IMR-90 (cell line): ENCODE measurements at regions not wholly inside any gene's neighbourhood (a gene's known extent, or its start where the extent isn't known, plus 50 kb on each side); places are given as distances from the start of the nearest gene placed in this dataset.

Experiments used
- ATAC-seq: fragments of 200-7000 bp; cut with Tn5 transposase; 2 replicates; pipeline ENCODE4 v1.9.1; 2020; ENCODE audit warnings: low read depth, mild to moderate bottlenecking, moderate library complexity
- BruUV-seq: library from RNA; stranded (reverse); fragments of 400-500 nt; replicated peaks from 2 replicates; lab custom pipeline; 2021; lab: Mats Ljungman, UMichigan
- CTCF ChIA-PET: fragments of 300-600 bp; formaldehyde crosslinking; extraction: SDS; loops from one replicate; lab custom pipeline; 2021; ENCODE audit warnings: antibody characterized with exemption; lab: Yijun Ruan, JAX
- POLR2A ChIA-PET: fragments of 300-600 bp; sonication (Branson Sonifier 250); formaldehyde crosslinking; loops from one replicate; lab custom pipeline; 2022; ENCODE audit warnings: antibody characterized with exemption; ENCODE audit not compliant: unreplicated experiment; lab: Charles Lee
- DNase-seq: peaks from one replicate; pipeline ENCODE4 v3.0.0; 2013
- H2AFZ ChIP-seq: replicated peaks from 2 replicates; pipeline ENCODE3; 2013; ENCODE audit warnings: low read length, mild to moderate bottlenecking; ENCODE audit not compliant: poor library complexity
- H2AK5ac ChIP-seq: 2 replicates; pipeline ENCODE4 v1.6.1; 2013; ENCODE audit warnings: low read depth, low read length, inconsistent platforms
- H2AK9ac ChIP-seq: replicated peaks from 2 replicates; pipeline ENCODE3; 2013; ENCODE audit warnings: mild to moderate bottlenecking, low read depth, low read length, moderate library complexity; ENCODE audit not compliant: poor library complexity
- H2BK120ac ChIP-seq: 2 replicates; pipeline ENCODE4 v1.6.1; 2013; ENCODE audit warnings: low read depth, low read length, inconsistent platforms
- H2BK15ac ChIP-seq: 3 replicates; pipeline ENCODE4 v1.6.1; 2013; ENCODE audit warnings: low read depth, low read length, inconsistent platforms
- H2BK20ac ChIP-seq: 2 replicates; pipeline ENCODE4 v1.6.1; 2013; ENCODE audit warnings: low read depth, mild to moderate bottlenecking, inconsistent platforms, low read length, moderate library complexity
- H2BK5ac ChIP-seq: 2 replicates; pipeline ENCODE4 v1.6.1; 2013; ENCODE audit warnings: mild to moderate bottlenecking, low read depth, low read length, inconsistent platforms; ENCODE audit not compliant: poor library complexity, severe bottlenecking
- H3K14ac ChIP-seq: replicated peaks from 2 replicates; pipeline ENCODE4 v1.6.1; 2013; ENCODE audit warnings: low read depth, low read length, inconsistent platforms
- H3K18ac ChIP-seq: 2 replicates; pipeline ENCODE4 v1.6.1; 2013; ENCODE audit warnings: low read depth, low read length, control low read depth
- H3K23ac ChIP-seq: 2 replicates; pipeline ENCODE4 v1.6.1; 2013; ENCODE audit warnings: low read depth, low read length, inconsistent platforms
- H3K27ac ChIP-seq: 2 replicates; pipeline ENCODE4 v1.5.1; 2013; ENCODE audit warnings: mild to moderate bottlenecking, control low read depth, low read length; ENCODE audit not compliant: insufficient read depth
- H3K27me3 ChIP-seq: 2 replicates; pipeline ENCODE4 v1.6.1; 2013; ENCODE audit warnings: low read length; ENCODE audit not compliant: control insufficient read depth, insufficient read depth
- H3K36me3 ChIP-seq: 2 replicates; pipeline ENCODE4 v1.6.1; 2013; ENCODE audit warnings: low read length, mixed read lengths; ENCODE audit not compliant: control insufficient read depth, insufficient read depth
- H3K4ac ChIP-seq: 2 replicates; pipeline ENCODE4 v1.6.1; 2013; ENCODE audit warnings: low read depth, low read length, inconsistent platforms
- H3K4me1 ChIP-seq: 2 replicates; pipeline ENCODE4 v1.6.1; 2013; ENCODE audit warnings: low read length, mixed read lengths; ENCODE audit not compliant: control insufficient read depth, insufficient read depth
- H3K4me2 ChIP-seq: 2 replicates; pipeline ENCODE4 v1.6.1; 2013; ENCODE audit warnings: low read depth, mild to moderate bottlenecking, control low read depth, low read length, moderate library complexity
- H3K4me3 ChIP-seq: 2 replicates; pipeline ENCODE4 v1.5.1; 2013; ENCODE audit warnings: low read depth, mild to moderate bottlenecking, control low read depth, low read length, moderate library complexity; ENCODE audit not compliant: insufficient read depth
- H3K56ac ChIP-seq: 2 replicates; pipeline ENCODE4 v1.6.1; 2013; ENCODE audit warnings: low read length, inconsistent platforms; ENCODE audit not compliant: insufficient read depth; ENCODE audit errors: extremely low read depth
- H3K79me1 ChIP-seq, 2 experiments: 2 replicates each; pipeline ENCODE4 v1.6.1; 2013; ENCODE audit warnings: low read length in 2 of 2, inconsistent platforms in 1 of 2, low read depth in 1 of 2
- H3K9ac ChIP-seq: 2 replicates; pipeline ENCODE4 v1.6.1; 2013; ENCODE audit warnings: low read depth, low read length, control low read depth
- H3K9me1 ChIP-seq: 2 replicates; pipeline ENCODE4 v1.6.1; 2013; ENCODE audit warnings: low read length, inconsistent platforms; ENCODE audit not compliant: insufficient read depth
- H3K9me3 ChIP-seq: 2 replicates; pipeline ENCODE4 v1.6.1; 2013; ENCODE audit warnings: low read length; ENCODE audit not compliant: control insufficient read depth, insufficient read depth
- H4K20me1 ChIP-seq: 2 replicates; pipeline ENCODE4 v1.6.1; 2013; ENCODE audit warnings: low read length, inconsistent platforms; ENCODE audit not compliant: insufficient read depth
- H4K5ac ChIP-seq: 2 replicates; pipeline ENCODE4 v1.6.1; 2013; ENCODE audit warnings: mild to moderate bottlenecking, low read depth, low read length, control low read depth
- H4K8ac ChIP-seq, 2 experiments: 2 replicates each; pipeline ENCODE4 v1.6.1; 2013; ENCODE audit warnings: low read depth in 2 of 2, low read length in 2 of 2, control low read depth in 1 of 2, inconsistent platforms in 1 of 2
- H4K91ac ChIP-seq: 2 replicates; pipeline ENCODE4 v1.6.1; 2013; ENCODE audit warnings: low read depth, low read length, inconsistent platforms; ENCODE audit not compliant: insufficient read depth
- BHLHE40 ChIP-seq: fragments of 150-350 bp; IDR thresholded peaks from 2 replicates; pipeline ENCODE4 v1.6.1; 2016; ENCODE audit warnings: mild to moderate bottlenecking, low read depth, low read length
- CEBPB ChIP-seq: IDR thresholded peaks from 2 replicates; pipeline ENCODE4 v1.6.1; 2012; ENCODE audit warnings: low read depth, low read length, improper control_type of control experiment
- CHD1 ChIP-seq: IDR thresholded peaks from 2 replicates; pipeline ENCODE4 v1.6.1; 2012; ENCODE audit warnings: low read depth, low read length, improper control_type of control experiment
- CTCF ChIP-seq: conservative IDR thresholded peaks from 2 replicates; pipeline ENCODE4 v1.5.1; 2012; ENCODE audit warnings: mild to moderate bottlenecking, low read depth, low read length, improper control_type of control experiment
- FOS ChIP-seq: fragments of 150-350 bp; IDR thresholded peaks from 2 replicates; pipeline ENCODE4 v1.6.1; 2016; ENCODE audit warnings: low read depth, low read length
- MAFK ChIP-seq: IDR thresholded peaks from 2 replicates; pipeline ENCODE4 v1.6.1; 2012; ENCODE audit warnings: low read depth, low read length, improper control_type of control experiment
- MAZ ChIP-seq: IDR thresholded peaks from 2 replicates; pipeline ENCODE4 v1.6.1; 2012; ENCODE audit warnings: low read depth, mild to moderate bottlenecking, low read length, improper control_type of control experiment, moderate library complexity, borderline replicate concordance
- MXI1 ChIP-seq: IDR thresholded peaks from 2 replicates; pipeline ENCODE4 v1.6.1; 2012; ENCODE audit warnings: low read depth, mild to moderate bottlenecking, low read length, moderate library complexity, borderline replicate concordance
- NFE2L2 ChIP-seq: fragments of 150-350 bp; IDR thresholded peaks from 2 replicates; pipeline ENCODE4 v1.6.1; 2016; ENCODE audit warnings: low read depth, mild to moderate bottlenecking, low read length
- POLR2A ChIP-seq: IDR thresholded peaks from 2 replicates; pipeline ENCODE4 v1.6.1; 2012; ENCODE audit warnings: mild to moderate bottlenecking, low read depth, low read length
- RAD21 ChIP-seq: IDR thresholded peaks from 2 replicates; pipeline ENCODE4 v1.6.1; 2012; ENCODE audit warnings: low read length, improper control_type of control experiment
- RCOR1 ChIP-seq: IDR thresholded peaks from 2 replicates; pipeline ENCODE4 v1.6.1; 2012; ENCODE audit warnings: mild to moderate bottlenecking, low read length, improper control_type of control experiment; ENCODE audit not compliant: insufficient replicate concordance
- RFX5 ChIP-seq: IDR thresholded peaks from 2 replicates; pipeline ENCODE4 v1.8.0; 2012; ENCODE audit warnings: low read depth, mild to moderate bottlenecking, low read length, moderate library complexity
- SMC3 ChIP-seq: fragments of 150-350 bp; IDR thresholded peaks from 2 replicates; pipeline ENCODE4 v1.6.1; 2016; ENCODE audit warnings: low read depth, mild to moderate bottlenecking, antibody characterized with exemption, low read length, moderate library complexity
- dilution Hi-C: fragments of 300-500 bp; cut with HindIII; formaldehyde crosslinking; loops from one replicate; pipeline ENCODE4 v1.14.3; 2018; ENCODE audit warnings: low sequenced_read_pairs; ENCODE audit not compliant: unreplicated experiment
- in situ Hi-C: fragments of 300-500 bp; cut with MboI; formaldehyde crosslinking; loops from 3 replicates; pipeline ENCODE4 v1.14.3; 2019; ENCODE audit warnings: low sequenced_read_pairs, inconsistent platforms, mixed read lengths
- intact Hi-C: fragments of 100-400 bp; cut with micrococcal nuclease; formaldehyde crosslinking; loops from 2 replicates; pipeline ENCODE4 v1.10.0; 2022
- TF ChIP-seq, protein P1 (sequence below): fragments of 150-350 bp; IDR thresholded peaks from 2 replicates; pipeline ENCODE4 v1.6.1; 2017; ENCODE audit warnings: mild to moderate bottlenecking, antibody characterized with exemption, low read length, low read depth
- TF ChIP-seq, protein P2 (sequence below): fragments of 150-350 bp; IDR thresholded peaks from 2 replicates; pipeline ENCODE4 v1.6.1; 2016; ENCODE audit warnings: low read depth, mild to moderate bottlenecking, low read length, moderate library complexity, borderline replicate concordance

GRCh38 chr3:76502076-76502475 lies 537.8 kb upstream of the ROBO2 start:
- no peak overlapping the region for H3K56ac ChIP-seq
- peaks cover 0 to 2% of the 10 kb centered on the region in 2 experiments; a peak in 1 of 4 replicates for H3K79me1 ChIP-seq
- no peak overlapping the region for H2BK20ac ChIP-seq
- H3K9me1 ChIP-seq, result no peaks in the 10 kb centered on the region
- ATAC-seq (no peak), DNase-seq (no peak)
- H4K91ac ChIP-seq, result no peak overlapping the region
- H3K36me3 ChIP-seq, result no peaks in the 10 kb centered on the region
- no peak overlapping the region for H2BK5ac ChIP-seq
- no peak overlapping the region for H4K8ac ChIP-seq
- H3K27me3 ChIP-seq, result no peaks in the 10 kb centered on the region
- no peak for TF ChIP-seq MAZ
- TF ChIP-seq CHD1, result no peak
- TF ChIP-seq RAD21, result no peak
- no peak for TF ChIP-seq POLR2A
- TF ChIP-seq RCOR1, result no peak
- TF ChIP-seq NFE2L2, result no peak
- no peak for TF ChIP-seq FOS
- TF ChIP-seq, protein P1, sequence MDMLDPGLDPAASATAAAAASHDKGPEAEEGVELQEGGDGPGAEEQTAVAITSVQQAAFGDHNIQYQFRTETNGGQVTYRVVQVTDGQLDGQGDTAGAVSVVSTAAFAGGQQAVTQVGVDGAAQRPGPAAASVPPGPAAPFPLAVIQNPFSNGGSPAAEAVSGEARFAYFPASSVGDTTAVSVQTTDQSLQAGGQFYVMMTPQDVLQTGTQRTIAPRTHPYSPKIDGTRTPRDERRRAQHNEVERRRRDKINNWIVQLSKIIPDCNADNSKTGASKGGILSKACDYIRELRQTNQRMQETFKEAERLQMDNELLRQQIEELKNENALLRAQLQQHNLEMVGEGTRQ, result no peak
- TF ChIP-seq MAFK, result no peak
- no peak for TF ChIP-seq SMC3
- TF ChIP-seq, protein P2, sequence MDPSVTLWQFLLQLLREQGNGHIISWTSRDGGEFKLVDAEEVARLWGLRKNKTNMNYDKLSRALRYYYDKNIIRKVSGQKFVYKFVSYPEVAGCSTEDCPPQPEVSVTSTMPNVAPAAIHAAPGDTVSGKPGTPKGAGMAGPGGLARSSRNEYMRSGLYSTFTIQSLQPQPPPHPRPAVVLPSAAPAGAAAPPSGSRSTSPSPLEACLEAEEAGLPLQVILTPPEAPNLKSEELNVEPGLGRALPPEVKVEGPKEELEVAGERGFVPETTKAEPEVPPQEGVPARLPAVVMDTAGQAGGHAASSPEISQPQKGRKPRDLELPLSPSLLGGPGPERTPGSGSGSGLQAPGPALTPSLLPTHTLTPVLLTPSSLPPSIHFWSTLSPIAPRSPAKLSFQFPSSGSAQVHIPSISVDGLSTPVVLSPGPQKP, result no peak
- no peak for TF ChIP-seq CEBPB
- no peak for TF ChIP-seq CTCF
- TF ChIP-seq MXI1, result no peak
- no peak for TF ChIP-seq BHLHE40
- TF ChIP-seq RFX5, result no peak
- H3K4me1 ChIP-seq, result no peaks in the 10 kb centered on the region; the same call in 1 of the 2 replicates
- dilution Hi-C loops, result no loop called here
- H2BK120ac ChIP-seq, result no peak overlapping the region
- H3K4me3 ChIP-seq, result no peak overlapping the region
- no peak overlapping the region for H2AFZ ChIP-seq
- H3K4me2 ChIP-seq, result no peak overlapping the region
- H4K5ac ChIP-seq, result no peak overlapping the region
- no peak overlapping the region for H2AK9ac ChIP-seq
- no peak overlapping the region for H3K23ac ChIP-seq
- H2AK5ac ChIP-seq, result no peak overlapping the region
- H3K18ac ChIP-seq, result no peak overlapping the region
- no peak overlapping the region for H2BK15ac ChIP-seq
- no peak overlapping the region for H3K9ac ChIP-seq
- no peaks in the 10 kb centered on the region for H3K9me3 ChIP-seq
- in situ Hi-C loops, result no loop called here
- no peak overlapping the region for H3K14ac ChIP-seq
- intact Hi-C loops, result no loop called here
- no peak overlapping the region for H3K27ac ChIP-seq
- H3K4ac ChIP-seq, result no peak overlapping the region
- POLR2A ChIA-PET, result no interaction called here
- CTCF ChIA-PET, result no interaction called here
- H4K20me1 ChIP-seq, result no peaks in the 10 kb centered on the region
- BruUV-seq, result no TSS peak
